ENCODE measurements at regions not wholly inside any gene's neighbourhood (a gene's known extent, or its start where the extent isn't known, plus 50 kb on each side); places are given as distances from the start of the nearest gene placed in this dataset.

- no peak for TF ChIP-seq CTCF (conservative IDR thresholded peaks at IDR 0.05)
- no peak for TF ChIP-seq ZFX (IDR thresholded peaks at IDR 0.05)
These were observed 76.0 kb downstream of the ATPSCKMT start for GRCh38 chr5:10173716-10174115.
